Hematopoietic multipotent progenitor cell treated with erythropoietin and hydrocortisone succinate and interleukin-3 and kit ligand, for 8 days (in vitro differentiated cells): ENCODE measurements at regions not wholly inside any gene's neighbourhood (a gene's known extent, or its start where the extent isn't known, plus 50 kb on each side); places are given as distances from the start of the nearest gene placed in this dataset.
"Not testable (repeated sequence)": the region's sequence is repeated elsewhere in the genome, so short reads cannot be mapped to it uniquely, and the experiment has no call there.

Experiments
- DNase-seq: peaks from one replicate; pipeline ENCODE4 v3.0.0-alpha.2; 2015

GRCh38 chr2:16390561-16390960 is 275.1 kb downstream of the CYRIA start:
- DNase-seq: no peak

GRCh38 chr2:16389611-16390010 is 276.0 kb downstream of the CYRIA start:
- no peak for DNase-seq

GRCh38 chr2:16388199-16388830 is 277.3 kb downstream of the CYRIA start:
- not testable (repeated sequence) for DNase-seq

- DNase-seq: no peak
Observed at GRCh38 chr2:16387461-16387984, 278.1 kb downstream of the CYRIA start.

- DNase-seq: no peak
Observed at GRCh38 chr2:16386431-16386830, 279.2 kb downstream of the CYRIA start.

- no peak for DNase-seq
Observed at GRCh38 chr2:16386031-16386430, 279.6 kb downstream of the CYRIA start.

- no peak for DNase-seq
Observed at GRCh38 chr2:16385341-16385740, 280.3 kb downstream of the CYRIA start.

- no peak for DNase-seq
Observed at GRCh38 chr2:16383411-16383810, 282.2 kb downstream of the CYRIA start.

- no peak for DNase-seq
Observed at GRCh38 chr2:16382451-16382850, 283.2 kb downstream of the CYRIA start.

GRCh38 chr2:16381511-16381910 is 284.1 kb downstream of the CYRIA start:
- DNase-seq: no peak

GRCh38 chr2:16379901-16380300 is 285.7 kb downstream of the CYRIA start:
- DNase-seq: not testable (repeated sequence)

- DNase-seq: not testable (repeated sequence)
Observed at GRCh38 chr2:16379061-16379460, 286.6 kb downstream of the CYRIA start.

- DNase-seq: no peak
Observed at GRCh38 chr2:16378031-16378430, 287.6 kb downstream of the CYRIA start.

- no peak for DNase-seq
Observed at GRCh38 chr2:16375981-16376380, 289.7 kb downstream of the CYRIA start.

- DNase-seq: no peak
Observed at GRCh38 chr2:16375351-16375750, 290.3 kb downstream of the CYRIA start.

- no peak for DNase-seq
Observed at GRCh38 chr2:16374671-16375070, 291.0 kb downstream of the CYRIA start.

GRCh38 chr2:16373341-16373740 is 292.3 kb downstream of the CYRIA start:
- DNase-seq: no peak

GRCh38 chr2:16371751-16372150 is 293.9 kb downstream of the CYRIA start:
- no peak for DNase-seq

GRCh38 chr2:16368951-16369350 is 296.7 kb downstream of the CYRIA start:
- no peak for DNase-seq

GRCh38 chr2:16368328-16368727 is 297.3 kb downstream of the CYRIA start:
- DNase-seq: no peak

- no peak for DNase-seq
Observed at GRCh38 chr2:16365366-16365765, 300.3 kb downstream of the CYRIA start.

- no peak for DNase-seq
Observed at GRCh38 chr2:16363581-16363980, 302.1 kb downstream of the CYRIA start.

- no peak for DNase-seq
Observed at GRCh38 chr2:16362611-16363010, 303.0 kb downstream of the CYRIA start.

GRCh38 chr2:16361261-16361995 is 304.2 kb downstream of the CYRIA start:
- no peak for DNase-seq
